ENCODE measurements at regions not wholly inside any gene's neighbourhood (a gene's known extent, or its start where the extent isn't known, plus 50 kb on each side); places are given as distances from the start of the nearest gene placed in this dataset.
A peak's percentile ranks its signal among the peaks of the same experiment; 100 is the strongest.

DNA sequence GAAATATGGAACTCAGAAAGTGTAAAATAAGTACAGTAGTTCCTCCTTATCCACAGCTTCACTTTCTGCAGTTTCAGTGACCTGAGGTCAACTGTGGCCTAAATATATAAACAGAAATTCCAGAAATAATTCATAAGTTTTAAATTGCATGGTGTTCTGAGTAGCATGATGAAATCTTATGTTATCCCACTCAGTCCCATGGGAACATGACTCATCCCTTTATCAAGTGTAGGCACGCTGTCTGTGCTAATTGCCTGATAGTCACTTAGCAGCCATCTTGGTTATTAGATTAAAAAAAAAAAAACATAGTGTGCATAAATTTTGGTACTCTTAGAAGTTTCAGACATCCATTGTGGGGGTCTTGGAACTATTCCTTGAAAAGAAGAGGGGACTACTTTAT, 983.4 kb upstream of the ADGRL3 start:
- DNase-seq = no peak

DNA sequence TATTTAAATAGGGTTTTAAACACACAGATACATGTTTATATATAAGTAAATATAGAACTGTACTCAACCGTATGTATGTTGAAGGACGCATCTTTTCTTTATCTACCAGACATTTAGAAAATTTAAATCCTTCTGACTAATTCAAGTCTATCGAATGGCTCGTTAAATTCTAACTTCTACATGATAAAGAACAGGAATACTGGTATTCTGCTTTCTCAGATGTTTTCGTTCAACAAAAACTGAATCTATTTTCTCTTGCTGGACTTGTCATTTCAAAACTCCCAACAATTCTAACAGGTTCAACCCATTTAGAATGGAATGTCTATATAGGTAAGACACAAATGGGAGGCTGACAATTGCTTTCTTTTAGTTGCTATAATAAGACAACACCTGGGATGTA, 978.3 kb upstream of the ADGRL3 start:
- no peak for DNase-seq

DNA sequence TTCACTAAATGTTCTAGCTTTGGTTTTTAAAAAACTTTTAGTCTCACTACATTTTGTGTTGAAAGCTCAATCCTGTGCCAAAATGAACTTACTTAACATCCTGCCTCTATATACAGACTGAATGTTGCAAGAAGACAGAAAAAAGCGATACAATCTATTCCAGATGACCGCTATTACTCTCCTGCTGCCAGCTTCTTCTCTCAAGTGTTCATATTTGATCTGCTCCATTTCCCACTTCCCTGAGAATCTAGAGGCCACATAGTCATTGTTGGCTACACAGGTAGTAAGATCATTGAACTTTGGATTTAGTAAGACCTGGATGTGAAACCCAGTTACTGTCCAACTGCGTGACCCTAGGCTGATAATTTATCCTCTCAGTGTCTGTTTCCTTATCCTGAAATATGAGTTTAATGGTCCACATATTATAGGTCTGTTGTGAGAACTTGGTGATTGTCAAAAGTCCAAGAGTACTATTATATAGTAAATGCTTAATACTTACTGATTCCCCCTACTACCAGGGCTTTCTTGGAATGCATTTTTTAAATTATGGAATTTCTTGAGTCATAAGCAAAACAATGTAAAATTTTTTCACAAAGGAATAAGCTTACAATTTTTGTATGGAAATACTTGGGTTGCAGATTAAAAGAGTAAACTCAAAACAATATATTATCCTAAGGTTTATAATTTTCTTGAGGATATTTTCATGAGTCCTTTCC, 976.8 kb upstream of the ADGRL3 start:
- peak; percentile 68 for DNase-seq

DNA sequence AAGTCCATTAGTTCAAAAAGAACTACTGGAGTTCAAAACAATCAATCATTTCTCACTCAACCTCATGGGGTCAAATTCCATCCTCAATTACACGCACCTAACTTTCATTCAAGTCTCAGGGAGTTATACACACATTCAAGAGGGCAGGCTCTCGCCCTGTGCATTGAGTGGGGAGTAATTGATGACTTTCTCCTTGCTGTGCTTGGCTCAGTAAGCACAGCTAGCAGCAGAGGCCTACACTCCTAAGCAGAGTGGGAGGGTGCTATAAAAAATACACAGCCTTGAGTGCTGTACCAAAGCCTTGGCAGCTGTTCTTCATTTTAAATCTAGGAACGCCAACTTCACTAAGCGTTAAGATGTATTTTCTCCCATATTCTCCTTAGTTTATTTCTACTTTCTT, 958.3 kb upstream of the ADGRL3 start:
- DNase-seq = no peak

DNA sequence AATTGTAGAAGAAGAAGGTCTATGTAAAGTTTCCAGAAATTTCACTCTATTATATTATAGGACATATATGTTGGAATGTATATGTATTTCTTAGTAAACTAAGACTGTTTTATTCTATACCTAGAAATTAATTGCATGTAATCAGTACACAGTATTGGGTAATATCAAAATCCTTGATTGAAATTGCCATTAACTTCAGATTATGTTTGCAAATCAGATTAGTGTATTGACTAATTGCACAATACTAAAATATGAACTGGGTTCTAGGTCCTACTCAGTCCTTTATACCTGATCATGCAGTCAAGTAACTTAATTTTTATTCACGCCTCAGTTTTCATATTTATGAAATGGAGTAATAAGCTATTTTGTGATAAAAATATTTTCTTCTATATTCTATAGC, 950.3 kb upstream of the ADGRL3 start:
- no peak for DNase-seq

DNA sequence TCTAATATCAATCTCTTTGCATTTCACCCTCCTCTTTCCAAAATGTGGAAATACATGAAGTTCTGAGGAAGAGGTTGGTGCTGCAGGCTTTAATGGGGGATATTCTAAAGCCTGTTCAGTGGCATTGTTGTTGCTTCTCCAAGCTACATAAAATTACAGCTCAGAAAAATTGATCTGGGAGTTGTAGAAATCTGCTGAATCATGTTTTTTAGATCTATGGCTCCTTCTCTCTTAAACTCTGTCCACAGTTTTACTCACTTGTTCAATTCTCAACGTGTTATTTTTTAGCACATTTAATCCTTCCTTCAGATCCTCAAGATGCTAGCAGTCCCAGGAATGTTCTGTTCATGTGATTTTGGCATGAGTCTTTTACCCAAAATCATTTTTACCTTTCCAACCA, 949.5 kb upstream of the ADGRL3 start:
- no peak for DNase-seq

DNA sequence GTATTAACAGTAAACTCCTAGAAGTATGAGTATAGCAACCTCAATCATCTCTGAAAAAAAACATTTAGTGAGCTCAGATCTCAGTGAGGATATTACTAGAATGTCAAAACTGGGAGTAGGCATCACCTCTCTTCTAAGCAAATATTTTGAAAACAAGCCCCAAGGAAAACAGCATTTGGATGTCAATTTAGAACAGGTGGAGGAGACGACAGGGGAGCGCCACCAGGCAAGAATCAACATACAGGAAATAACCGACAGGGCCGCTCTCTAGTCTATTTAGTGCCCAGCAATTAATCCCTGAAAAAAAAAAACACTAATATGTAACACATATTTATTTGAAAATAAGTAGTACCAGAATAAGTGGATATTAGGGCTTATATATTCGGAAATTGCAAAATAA, 940.3 kb upstream of the ADGRL3 start:
- DNase-seq = no peak

DNA sequence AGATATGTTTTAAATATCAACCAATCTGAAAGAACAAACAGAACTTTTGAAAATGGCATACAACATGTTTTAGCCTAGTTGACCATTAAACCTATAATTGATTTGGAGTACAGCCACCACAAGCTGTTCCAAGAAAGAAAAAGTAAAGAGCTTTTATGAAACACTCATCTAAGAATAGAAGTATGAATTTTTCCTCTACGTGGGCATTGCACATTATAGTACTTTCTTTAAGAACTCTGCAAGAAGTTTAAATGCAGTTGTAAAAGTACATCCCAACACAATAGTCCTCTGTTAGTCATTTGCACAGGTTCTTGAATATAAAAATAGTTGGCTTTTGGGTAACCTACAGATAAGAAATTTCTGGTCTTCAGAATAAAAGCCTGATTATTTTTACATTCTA, 933.6 kb upstream of the ADGRL3 start:
- DNase-seq = no peak

DNA sequence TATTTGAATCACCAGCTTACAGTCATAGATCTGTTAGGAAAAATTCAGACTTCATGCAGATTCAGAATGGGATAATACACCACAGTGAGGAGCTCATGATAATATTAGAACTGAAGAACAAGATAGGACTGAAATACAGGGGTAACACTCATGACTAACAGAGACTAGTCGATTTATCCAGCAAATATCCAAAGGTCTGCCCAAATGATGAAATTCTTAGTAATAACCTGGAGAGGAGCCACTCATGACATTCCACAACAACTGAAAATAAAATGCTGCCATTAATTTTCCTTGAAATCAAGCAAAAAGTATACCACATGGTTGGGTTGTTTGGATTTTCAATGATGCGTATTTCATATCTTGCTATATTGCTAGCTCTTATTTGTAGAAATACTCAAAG, 903.7 kb upstream of the ADGRL3 start:
- DNase-seq = no peak

DNA sequence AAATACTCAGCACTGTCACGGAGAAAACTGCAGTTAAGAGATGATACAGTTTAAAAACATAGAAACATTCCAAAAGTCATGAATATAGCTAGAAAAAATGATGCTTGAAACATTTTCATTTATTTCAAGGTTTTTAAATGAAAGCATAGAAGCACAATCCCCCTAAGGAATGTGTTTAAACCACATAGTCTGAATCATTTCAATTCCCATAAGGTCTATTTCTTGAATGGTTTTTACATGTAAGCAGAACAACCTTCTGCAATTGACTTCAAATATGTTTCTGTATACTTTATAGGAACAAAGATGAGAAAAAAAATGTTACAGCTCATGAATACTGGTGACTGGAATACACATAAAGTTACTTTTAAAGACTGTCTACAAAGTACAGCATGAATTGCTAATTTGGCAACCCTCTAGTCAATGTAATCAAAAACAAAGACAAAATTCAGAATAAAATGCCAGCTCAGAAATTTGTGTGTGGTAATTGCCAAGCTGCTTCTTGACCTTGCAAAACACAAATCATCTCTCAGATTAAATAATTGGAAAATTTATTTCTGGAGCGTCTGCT, 886.4 kb upstream of the ADGRL3 start:
- DNase-seq = no peak

DNA sequence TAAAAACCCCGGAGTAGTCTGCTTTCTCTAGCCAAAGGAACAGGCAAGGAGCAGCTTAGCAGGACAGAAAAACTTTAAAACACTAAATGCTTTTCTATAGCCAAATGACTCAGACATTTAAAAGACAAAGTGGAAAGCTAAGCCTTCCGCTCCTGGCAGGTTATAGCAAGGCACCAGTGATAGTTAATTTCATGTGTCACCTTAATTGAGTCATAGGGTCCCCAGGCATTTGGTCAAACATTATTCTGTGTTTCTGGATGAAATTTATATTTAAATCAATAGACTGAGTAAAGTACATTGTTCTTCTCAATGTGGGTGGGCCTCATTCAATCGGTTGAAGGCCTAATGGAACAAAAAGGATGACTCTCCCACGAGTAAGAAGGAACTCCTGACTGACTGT, 885.7 kb upstream of the ADGRL3 start:
- no peak for DNase-seq

DNA sequence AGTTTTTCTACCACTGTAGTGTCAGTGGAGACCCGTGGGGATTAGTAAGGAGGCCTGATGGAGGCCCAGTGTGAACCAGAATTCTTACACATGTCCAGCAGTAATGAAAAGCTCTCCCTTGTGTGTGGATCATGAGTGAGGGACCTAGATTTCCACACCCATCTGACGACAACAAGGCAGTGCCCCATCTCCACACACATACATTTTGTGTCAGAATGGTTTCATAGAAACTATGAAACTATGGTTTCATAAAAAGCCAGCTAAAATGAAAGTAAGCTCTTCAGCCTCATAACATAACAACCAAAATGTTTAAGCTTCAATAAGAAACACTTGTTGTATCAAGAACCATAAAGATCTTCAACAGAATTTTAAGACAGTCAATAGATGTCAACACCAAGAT, 884.5 kb upstream of the ADGRL3 start:
- DNase-seq = no peak

DNA sequence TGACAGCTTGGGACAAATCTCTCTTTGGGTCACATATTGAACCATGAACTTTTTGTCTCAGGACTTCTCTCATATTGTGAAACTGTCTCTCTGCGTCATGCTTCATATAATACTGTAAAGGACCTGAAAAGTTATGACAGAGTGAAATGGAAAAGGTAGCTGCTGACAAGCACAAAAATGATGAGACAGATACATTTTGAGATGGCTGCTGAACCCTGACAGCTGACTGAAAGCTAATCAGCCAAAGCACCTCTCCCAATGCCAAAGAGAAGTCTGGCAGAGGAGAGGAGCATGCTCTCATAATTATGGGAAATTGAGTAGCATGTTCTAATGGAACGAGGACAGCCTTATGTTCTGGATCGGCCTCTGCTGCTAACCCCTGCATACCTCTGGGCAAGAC, 873.4 kb upstream of the ADGRL3 start:
- DNase-seq = no peak

DNA sequence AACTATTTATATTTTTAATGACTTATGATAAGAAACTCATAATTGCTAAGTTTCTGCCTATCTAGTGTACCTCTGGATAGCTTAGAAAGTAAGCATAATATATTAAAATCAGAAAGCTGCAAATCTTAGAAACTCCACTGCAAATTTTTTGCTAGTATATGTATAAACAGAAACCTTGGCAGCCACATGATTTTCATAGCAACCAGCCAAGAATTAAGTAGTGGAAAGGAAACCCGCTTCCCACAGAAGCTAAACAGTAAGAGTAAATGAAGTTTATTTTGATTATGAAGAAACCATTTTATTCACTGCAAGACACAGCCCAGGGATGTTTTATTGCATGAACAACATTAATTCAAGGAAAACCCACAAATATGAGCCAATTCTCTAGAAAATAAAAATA, 872.5 kb upstream of the ADGRL3 start:
- DNase-seq = no peak

DNA sequence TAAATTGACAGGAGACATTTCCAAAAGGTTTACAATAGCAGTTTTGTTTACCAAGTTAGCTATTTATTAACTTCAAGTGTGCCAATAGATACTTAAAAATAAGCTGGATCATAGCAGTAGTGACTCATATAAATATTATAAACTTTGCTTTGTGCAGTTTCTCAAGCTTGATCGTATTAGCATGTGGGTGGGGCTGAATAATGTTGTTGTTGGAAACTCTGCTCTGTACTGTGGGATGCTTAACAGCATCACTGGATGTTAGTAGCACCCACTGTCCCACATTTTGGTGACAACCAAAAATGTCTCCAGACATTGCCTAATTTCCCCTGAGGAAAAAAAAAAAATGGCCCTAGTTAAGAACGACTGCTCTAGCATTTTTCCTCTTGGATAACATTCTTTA, 855.2 kb upstream of the ADGRL3 start:
- DNase-seq = no peak

DNA sequence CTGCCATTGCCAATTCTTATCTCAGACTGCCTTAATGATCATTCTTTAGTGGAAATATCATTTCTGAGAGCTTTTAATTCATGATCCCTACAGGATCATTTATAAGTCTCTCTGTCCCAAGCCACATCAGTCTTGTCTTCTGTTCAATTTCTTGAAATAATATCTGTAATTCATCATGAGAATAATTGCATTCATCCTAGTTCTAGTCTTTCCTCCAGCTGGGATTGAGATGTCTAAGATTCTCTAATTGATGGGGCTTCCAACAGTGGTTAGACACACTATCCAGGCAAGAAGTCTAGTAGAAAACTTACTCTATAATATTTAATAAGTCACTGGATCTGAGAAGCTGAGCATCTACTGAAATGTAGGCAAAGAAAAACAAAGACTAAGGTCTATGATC, 854.7 kb upstream of the ADGRL3 start:
- DNase-seq = no peak

DNA sequence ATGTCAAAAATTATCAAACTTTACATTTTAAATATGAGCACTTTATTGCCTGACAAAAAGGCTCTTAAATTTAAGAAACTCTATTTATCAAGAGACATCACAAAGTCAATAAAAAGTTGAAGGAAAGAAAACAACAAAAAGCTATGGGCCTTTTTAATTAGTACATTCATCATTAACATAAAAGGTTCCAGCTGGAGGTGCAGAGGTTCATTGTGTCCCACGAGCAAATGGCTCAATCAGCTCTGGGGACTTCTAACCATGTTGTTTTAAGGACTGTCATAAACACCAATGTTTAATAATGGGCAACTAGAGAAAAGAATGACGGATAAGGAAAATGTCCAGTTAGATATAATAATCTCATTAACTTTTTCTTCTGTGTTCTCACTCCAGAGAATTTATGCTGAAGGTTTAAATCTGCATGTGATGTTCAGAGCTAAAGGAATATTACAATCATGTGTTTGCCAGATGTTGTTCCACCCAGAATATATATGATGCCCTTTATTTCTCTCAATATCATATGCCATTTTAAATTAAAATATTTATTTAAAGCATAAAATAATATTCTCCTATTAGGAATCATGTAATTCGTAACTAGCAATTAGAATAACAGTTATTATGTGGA, 840.3 kb upstream of the ADGRL3 start:
- DNase-seq = no peak

DNA sequence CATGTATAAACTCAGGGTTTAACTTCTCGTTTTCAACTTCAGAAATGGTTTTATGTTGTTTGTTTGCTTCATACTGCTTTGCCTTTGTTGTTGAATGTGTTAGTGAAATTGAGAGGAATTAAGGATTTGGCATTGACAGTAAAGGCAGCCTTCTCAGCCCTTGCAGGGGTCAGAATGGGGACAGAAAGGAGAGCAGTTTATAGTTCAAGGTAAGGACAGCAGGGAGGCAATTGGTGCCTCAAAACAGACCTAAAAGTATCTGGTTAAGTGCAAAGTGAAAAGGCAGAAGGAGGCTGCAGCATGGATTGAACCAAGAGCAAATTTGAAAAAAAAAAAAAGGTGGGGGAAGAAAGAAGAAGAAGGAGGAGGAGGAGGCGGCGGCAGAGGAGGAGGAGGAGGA, 835.0 kb upstream of the ADGRL3 start:
- DNase-seq = no peak

DNA sequence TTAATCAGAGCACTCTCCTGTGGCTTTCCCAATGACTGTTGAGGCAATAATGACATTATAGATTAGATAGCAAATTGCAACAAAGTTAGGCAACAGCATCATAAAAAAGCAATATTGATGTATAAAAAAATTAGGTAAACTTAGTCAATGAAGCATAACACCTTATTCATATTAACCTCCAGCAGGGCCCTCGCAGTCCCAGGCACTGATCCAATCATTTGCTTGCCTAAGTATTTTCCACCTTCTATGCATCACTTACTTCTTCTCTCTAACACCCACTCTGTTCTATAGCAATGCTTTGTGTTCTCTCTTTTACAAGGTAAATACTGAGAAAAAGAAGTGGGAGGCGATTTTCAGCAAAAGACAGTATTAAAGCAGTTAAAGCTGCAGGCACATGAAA, 833.5 kb upstream of the ADGRL3 start:
- no peak for DNase-seq

DNA sequence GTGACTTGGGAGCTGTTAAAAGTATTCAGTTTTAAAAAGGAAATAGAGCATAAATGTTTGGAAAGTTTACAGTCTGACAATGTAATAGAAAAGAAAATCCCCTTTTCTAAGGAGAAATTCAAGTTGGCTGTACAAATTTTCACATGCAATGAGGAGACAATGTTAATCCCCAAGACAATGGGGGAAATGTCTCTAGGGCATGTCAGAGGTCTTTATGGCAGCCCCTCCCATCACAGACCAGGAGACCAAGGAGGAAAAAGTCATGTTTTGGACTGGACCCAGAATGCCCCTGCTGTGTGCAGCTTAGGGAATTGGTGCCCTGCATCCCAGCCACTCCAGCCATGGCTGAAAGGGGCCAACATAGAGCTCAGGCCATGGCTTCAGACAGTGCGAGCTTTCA, 831.1 kb upstream of the ADGRL3 start:
- DNase-seq = no peak

DNA sequence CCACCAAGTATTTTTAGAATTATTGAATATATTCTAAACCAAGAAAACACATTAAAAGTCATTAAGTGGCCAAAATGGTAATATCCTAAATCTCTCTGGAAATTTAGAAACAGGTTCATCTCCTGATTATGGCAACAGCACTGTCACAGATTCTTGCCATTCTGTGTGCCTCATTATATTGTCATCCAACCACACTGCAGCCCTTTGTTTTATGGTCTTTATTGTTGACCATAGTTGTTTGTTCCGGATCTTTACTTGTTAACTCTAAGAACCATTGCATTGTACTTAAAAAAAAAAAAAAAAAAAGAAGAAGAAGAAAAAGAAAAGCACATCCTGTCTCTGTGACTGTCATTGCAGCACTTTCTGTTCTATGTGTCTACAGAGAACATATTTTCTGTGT, 822.1 kb upstream of the ADGRL3 start:
- DNase-seq = no peak

DNA sequence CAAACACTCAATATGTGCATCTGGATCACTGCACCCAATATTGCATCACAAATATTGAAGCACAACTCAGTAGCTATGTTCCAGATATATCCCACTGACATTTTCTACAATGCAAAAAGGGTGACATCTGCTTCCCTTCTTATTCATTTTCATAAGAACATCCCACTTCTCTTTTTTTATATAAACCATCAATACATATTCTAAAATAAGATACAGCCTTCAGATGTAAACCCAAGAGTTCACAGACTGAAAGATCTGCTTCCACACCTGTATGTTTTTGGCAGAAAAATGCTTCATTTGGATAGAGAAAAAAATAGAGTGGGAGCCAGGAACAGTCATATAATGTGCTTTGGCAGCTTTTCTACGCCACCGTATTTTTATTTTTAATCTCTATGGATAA, 815.6 kb upstream of the ADGRL3 start:
- DNase-seq = no peak

DNA sequence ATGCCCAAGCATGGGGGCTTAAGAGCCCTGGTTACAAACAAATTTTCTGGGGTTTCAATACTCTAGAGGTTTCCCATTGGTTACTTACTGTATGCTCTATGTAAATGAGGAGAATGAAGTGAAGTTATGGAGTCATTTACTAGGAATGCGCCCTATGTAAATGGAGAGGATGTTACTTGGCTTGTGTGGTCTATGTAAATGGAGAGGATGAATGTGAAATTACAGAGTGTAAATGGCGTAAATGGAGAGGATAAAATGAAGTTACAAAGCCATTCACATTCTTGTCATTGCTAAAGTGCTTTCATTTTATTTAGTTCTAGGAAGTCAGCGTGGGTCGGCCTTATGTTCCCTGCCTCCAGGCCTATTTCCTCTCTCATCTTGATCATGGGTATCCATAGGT, 810.5 kb upstream of the ADGRL3 start:
- DNase-seq = no peak

DNA sequence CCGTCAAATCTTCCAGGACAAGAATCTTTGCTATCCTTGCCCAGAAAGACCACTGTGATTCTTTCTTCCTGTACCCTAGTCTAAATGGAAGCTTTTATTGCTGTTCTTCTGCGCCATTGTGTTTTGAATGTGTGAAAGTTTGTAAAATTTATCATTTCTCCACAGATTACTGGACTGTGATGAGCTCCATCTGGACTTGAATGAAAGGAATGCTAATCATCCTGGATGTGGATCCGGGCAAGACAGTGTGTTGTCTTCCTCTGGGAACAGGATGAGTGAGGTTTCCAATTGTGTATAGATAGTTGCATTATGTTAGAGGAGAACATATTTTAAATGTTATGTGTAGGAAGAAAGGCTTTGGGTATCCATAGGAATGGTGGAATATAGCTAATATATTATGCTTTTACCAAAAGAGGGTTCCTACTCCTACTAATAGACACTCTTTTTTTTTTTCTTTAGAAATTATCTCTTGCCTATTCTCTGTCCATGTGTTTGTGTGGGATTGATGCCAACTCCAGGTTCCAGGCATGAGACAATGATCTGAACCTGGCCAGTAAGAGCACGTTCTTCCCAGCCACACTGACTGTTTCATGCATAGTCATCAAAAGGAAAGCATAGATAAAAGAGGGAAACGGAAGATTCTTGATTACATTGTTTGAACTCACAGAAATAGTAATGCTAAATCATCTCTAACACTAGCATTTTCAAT, 803.6 kb upstream of the ADGRL3 start:
- DNase-seq = no peak
